Neural progenitor cell (in vitro differentiated cells): ENCODE measurements at regions not wholly inside any gene's neighbourhood (a gene's known extent, or its start where the extent isn't known, plus 50 kb on each side); places are given as distances from the start of the nearest gene placed in this dataset.

Experiments
- EZH2 ChIP-seq: fragments of 200-600 bp; sonication (generic); IDR thresholded peaks from 2 replicates; pipeline ENCODE4 v1.6.1; 2017; ENCODE audit warnings: antibody characterized with exemption, mild to moderate bottlenecking, moderate library complexity
- EZH2phosphoT487 ChIP-seq: fragments of 200-600 bp; sonication (generic); IDR thresholded peaks from 2 replicates; pipeline ENCODE4 v1.6.1; 2017; ENCODE audit warnings: antibody characterized with exemption

- TF ChIP-seq EZH2, result no peak
- TF ChIP-seq EZH2phosphoT487, result no peak
Measured at GRCh38 chr2:15735484-15736326, 144.0 kb downstream of the DDX1 start.
